ENCODE measurements at regions not wholly inside any gene's neighbourhood (a gene's known extent, or its start where the extent isn't known, plus 50 kb on each side); places are given as distances from the start of the nearest gene placed in this dataset.

DNA sequence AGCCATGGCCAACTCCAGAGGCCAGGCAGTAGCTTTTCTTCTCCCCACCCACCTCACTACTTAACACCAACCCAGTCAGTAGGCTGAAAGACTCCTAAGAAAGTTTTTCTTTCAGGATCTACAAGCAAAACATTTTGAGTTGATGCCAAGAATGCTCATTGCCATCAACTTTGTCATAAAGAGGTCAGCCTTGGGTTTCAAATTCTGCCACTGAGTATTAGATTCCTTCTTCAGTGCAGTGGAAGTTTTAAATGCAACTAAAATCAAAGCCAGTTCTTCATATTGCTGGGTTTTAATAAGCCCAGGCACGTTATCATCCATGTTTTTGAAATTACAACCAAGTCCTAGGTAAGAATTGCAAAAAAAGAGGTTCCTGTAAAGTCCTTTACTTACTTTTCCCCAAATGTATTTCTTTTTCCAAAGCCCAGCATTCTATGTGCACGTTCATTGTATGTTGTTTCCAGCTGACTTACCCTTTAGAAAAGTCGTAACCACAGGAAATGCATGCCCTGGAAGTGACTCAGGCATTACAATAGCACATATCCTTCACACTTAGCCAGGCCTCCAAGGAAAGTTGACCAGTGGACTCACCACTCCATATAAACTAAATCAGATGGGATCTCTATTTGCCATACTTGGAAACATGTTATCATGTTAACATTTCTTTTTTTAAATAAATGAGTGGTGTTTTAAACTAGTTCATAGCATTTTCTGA lies 229.9 kb downstream of the SOX3 start:
- Histone ChIP-seq H3K9me3 (replicated peaks in 1 of 3) (no peaks in the 10 kb centered on the region), H3K27ac (no peak overlapping the region), H3K36me3 (replicated peaks in 1 of 2) (no peaks in the 10 kb centered on the region), H3K4me3 (no peak overlapping the region), H3K4me1 (replicated peaks in 1 of 2) (no peaks in the 10 kb centered on the region), H3K27me3 (no peaks in the 10 kb centered on the region)
- TF ChIP-seq, protein P1, sequence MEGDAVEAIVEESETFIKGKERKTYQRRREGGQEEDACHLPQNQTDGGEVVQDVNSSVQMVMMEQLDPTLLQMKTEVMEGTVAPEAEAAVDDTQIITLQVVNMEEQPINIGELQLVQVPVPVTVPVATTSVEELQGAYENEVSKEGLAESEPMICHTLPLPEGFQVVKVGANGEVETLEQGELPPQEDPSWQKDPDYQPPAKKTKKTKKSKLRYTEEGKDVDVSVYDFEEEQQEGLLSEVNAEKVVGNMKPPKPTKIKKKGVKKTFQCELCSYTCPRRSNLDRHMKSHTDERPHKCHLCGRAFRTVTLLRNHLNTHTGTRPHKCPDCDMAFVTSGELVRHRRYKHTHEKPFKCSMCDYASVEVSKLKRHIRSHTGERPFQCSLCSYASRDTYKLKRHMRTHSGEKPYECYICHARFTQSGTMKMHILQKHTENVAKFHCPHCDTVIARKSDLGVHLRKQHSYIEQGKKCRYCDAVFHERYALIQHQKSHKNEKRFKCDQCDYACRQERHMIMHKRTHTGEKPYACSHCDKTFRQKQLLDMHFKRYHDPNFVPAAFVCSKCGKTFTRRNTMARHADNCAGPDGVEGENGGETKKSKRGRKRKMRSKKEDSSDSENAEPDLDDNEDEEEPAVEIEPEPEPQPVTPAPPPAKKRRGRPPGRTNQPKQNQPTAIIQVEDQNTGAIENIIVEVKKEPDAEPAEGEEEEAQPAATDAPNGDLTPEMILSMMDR (IDR thresholded peaks at IDR 0.05): no peak
- no peak for TF ChIP-seq POLR2A (IDR thresholded peaks at IDR 0.05)
- no peak for DNase-seq
- WGBS, 4 donors: 27 to 49% (median 38%) methylated on average over 3 of the region's 3 CpGs
- intact Hi-C loops (cut with DNase I): no loop called here

DNA sequence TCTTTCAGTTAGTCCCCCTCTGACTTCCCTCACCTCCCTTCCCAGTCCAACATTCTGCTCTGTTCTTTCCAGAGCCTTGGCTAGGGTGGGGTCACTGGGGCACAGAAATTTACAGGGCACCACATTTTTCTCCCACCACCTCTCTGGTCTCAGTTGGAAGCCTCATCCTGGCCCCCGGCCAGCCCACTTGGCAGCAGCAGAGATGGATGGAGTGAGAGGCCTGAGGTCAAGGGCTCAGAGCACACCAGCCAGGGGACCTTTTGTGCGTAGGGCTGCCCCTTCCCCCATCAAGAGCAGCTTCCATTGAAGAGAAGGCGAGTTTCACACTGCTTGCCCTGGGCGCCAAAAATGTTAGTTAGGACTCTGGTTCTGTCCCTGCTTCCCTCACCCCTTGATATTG lies 230.9 kb downstream of the SOX3 start:
- intact Hi-C loops (cut with DNase I): no loop called here
- whole genome bisulfite sequencing, 4 donors: 35 to 59% (median 44%) methylated on average over 4 of the region's 4 CpGs; no CpG with 5 or more reads in 1 of the 4 donors
- H3K4me3 ChIP-seq: no peak overlapping the region
- no peaks in the 10 kb centered on the region for H3K9me3 ChIP-seq (replicated peaks in 1 of 3)
- no peaks in the 10 kb centered on the region for H3K36me3 ChIP-seq (replicated peaks in 1 of 2)
- TF ChIP-seq, protein P1 (IDR thresholded peaks at IDR 0.05): no peak
- no peak for TF ChIP-seq POLR2A (IDR thresholded peaks at IDR 0.05)
- H3K27me3 ChIP-seq: no peaks in the 10 kb centered on the region
- peak in 1 of 7 donors; percentile 1 for DNase-seq
- H3K27ac ChIP-seq: no peak overlapping the region
- H3K4me1 ChIP-seq (replicated peaks in 1 of 2): no peaks in the 10 kb centered on the region

DNA sequence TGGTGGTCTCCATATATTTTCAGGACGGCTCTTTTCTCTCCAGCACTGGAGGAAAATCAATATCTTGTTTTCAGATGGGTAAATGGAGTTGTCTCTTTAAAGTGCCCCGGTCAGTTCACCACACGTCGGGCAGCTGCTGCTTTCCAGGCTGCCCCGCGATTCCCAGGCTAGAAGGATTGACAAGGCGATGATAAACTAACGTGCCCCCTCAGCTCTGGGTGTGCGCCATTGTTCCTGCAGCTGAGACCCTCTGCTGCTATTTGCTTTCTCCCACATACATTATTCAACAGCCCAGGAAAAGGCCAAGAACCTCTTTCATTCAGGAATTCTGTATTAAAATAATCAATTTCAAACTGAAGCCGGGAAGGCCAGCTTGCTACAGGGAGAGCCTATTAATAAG lies 254.5 kb downstream of the SOX3 start:
- H3K27ac ChIP-seq: no peak overlapping the region
- 17 to 44% (median 35%) methylated on average over 3 to 10 of the region's 10 CpGs for WGBS, 4 donors
- no peaks in the 10 kb centered on the region for H3K4me1 ChIP-seq (replicated peaks in 1 of 2)
- intact Hi-C loops (cut with DNase I): no loop called here
- DNase-seq: no peak
- TF ChIP-seq POLR2A (IDR thresholded peaks at IDR 0.05): no peak
- TF ChIP-seq, protein P1 (IDR thresholded peaks at IDR 0.05): no peak
- peaks cover 10% of the 10 kb centered on the region for H3K27me3 ChIP-seq
- H3K9me3 ChIP-seq (replicated peaks in 1 of 3): no peaks in the 10 kb centered on the region
- no peak overlapping the region for H3K4me3 ChIP-seq
- no peaks in the 10 kb centered on the region for H3K36me3 ChIP-seq (replicated peaks in 1 of 2)

DNA sequence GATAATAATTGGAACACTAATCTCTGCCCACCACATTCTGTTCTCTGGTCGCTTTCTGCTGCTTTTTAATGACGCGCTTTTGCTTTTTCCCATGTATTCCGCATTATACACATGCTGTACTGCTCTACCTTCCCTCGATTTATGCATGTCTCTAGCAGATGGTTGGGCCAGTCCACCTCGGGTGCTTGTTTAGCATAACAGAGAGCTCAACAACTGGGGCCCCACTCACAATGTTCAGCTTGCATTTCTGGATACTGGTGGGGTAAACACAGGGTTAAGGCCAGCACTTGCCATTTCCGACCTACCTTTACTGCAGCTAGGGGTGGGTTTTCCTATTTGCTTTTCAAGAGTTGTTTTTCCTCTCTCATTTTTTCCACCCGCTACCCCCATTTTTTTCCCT lies 255.8 kb downstream of the SOX3 start:
- intact Hi-C loops (cut with DNase I): no loop called here
- no peaks in the 10 kb centered on the region for H3K9me3 ChIP-seq (replicated peaks in 1 of 3)
- H3K27me3 ChIP-seq: peaks cover 10% of the 10 kb centered on the region
- no peak overlapping the region for H3K27ac ChIP-seq
- WGBS, 4 donors: 50 to 61% (median 55%) methylated on average over 8 of the region's 8 CpGs
- TF ChIP-seq POLR2A (IDR thresholded peaks at IDR 0.05): no peak
- TF ChIP-seq, protein P1 (IDR thresholded peaks at IDR 0.05): no peak
- H3K36me3 ChIP-seq (replicated peaks in 1 of 2): no peaks in the 10 kb centered on the region
- no peaks in the 10 kb centered on the region for H3K4me1 ChIP-seq (replicated peaks in 1 of 2)
- no peak for DNase-seq
- H3K4me3 ChIP-seq: no peak overlapping the region

Data from adrenal gland (tissue), 9 donors.